Vagina (tissue), 2 donors: ENCODE measurements at regions not wholly inside any gene's neighbourhood (a gene's known extent, or its start where the extent isn't known, plus 50 kb on each side); places are given as distances from the start of the nearest gene placed in this dataset.

Experiments used
- DNase-seq, 2 donors: peaks; one replicate each; pipeline ENCODE4 v3.0.0-alpha.2; 2017; ENCODE audit errors: extremely low spot score in 2 of 2
- H3K27ac ChIP-seq: fragments of 200-600 bp; sonication (generic); one replicate; pipeline ENCODE4 v1.5.1; 2019
- H3K27me3 ChIP-seq: fragments of 200-600 bp; sonication (generic); one replicate; pipeline ENCODE4 v1.5.1; 2019
- H3K36me3 ChIP-seq, 2 donors: fragments of 200-600 bp; sonication (generic); one replicate each; pipeline ENCODE4 v1.5.1; 2017 to 2019
- H3K4me1 ChIP-seq: fragments of 200-600 bp; sonication (generic); one replicate; pipeline ENCODE4 v1.5.1; 2019
- H3K4me3 ChIP-seq, 2 donors: fragments of 200-600 bp; sonication (generic); 1 replicate in 1 of 2; 2 replicates in 1 of 2; pipeline ENCODE4 v1.5.1; 2016 to 2019
- H3K9me3 ChIP-seq: fragments of 200-600 bp; sonication (generic); one replicate; pipeline ENCODE4 v1.5.1; 2019
- POLR2A ChIP-seq, 2 donors: fragments of 450-650 bp; IDR thresholded peaks; one replicate each; pipeline ENCODE4 v1.6.1; 2017; ENCODE audit warnings: antibody characterized with exemption in 2 of 2, mild to moderate bottlenecking in 2 of 2, moderate library complexity in 2 of 2
- POLR2AphosphoS5 ChIP-seq, 2 donors: sonication (generic); formaldehyde crosslinking; IDR thresholded peaks; one replicate each; pipeline ENCODE4 v1.9.0; 2017; ENCODE audit warnings: antibody characterized with exemption in 2 of 2, mild to moderate bottlenecking in 2 of 2, low read depth in 1 of 2; ENCODE audit not compliant: insufficient read depth in 1 of 2
- intact Hi-C: fragments of 100-400 bp; cut with DNase I; formaldehyde crosslinking; loops from one replicate; pipeline ENCODE4 v1.15.1; 2023
- TF ChIP-seq, protein P1 (sequence below), 3 experiments: fragments of 450-650 bp in 2 of 3; fragments of 200-600 bp in 1 of 3; sonication (generic) in 1 of 3; IDR thresholded peaks; one replicate each; pipeline ENCODE4 v1.5.1; 2017 to 2019; ENCODE audit warnings: antibody characterized with exemption in 3 of 3, mild to moderate bottlenecking in 2 of 3, moderate library complexity in 2 of 3

DNA sequence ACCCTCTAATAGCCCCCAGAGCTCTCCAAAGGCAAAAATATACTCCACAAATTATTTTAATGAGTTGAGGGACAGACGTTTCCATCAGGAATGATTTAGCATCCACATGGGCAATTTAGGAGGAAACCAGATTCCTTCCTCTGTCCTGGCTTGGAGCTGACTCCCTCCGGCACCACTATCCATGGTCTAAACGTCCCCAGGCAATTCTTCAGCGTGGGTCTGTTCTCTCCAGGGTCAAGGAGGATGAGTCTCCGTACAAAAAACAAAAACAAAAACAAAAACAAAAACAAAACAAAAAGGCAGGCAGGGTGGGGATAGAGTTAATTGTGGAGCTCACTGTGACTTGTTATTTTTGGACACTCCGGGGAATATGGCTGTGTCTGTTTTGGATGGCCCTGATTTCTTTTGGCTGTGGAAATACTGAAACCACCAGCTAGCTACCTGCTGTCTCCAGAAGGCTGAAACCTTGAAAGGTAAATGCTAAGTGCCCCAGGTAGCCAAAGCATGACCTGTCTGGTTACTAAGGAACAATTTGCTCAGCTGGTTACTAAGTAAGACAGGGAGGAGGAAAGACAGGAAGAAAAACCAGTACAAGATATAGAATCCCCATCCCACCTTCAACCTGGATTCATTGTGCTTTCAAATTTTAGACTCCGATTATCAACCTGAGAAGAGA is 419.1 kb upstream of the LCORL start:
- DNase-seq, result no peak
- TF ChIP-seq, protein P1, sequence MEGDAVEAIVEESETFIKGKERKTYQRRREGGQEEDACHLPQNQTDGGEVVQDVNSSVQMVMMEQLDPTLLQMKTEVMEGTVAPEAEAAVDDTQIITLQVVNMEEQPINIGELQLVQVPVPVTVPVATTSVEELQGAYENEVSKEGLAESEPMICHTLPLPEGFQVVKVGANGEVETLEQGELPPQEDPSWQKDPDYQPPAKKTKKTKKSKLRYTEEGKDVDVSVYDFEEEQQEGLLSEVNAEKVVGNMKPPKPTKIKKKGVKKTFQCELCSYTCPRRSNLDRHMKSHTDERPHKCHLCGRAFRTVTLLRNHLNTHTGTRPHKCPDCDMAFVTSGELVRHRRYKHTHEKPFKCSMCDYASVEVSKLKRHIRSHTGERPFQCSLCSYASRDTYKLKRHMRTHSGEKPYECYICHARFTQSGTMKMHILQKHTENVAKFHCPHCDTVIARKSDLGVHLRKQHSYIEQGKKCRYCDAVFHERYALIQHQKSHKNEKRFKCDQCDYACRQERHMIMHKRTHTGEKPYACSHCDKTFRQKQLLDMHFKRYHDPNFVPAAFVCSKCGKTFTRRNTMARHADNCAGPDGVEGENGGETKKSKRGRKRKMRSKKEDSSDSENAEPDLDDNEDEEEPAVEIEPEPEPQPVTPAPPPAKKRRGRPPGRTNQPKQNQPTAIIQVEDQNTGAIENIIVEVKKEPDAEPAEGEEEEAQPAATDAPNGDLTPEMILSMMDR (IDR thresholded peaks at IDR 0.05), result no peak
- TF ChIP-seq POLR2AphosphoS5 (IDR thresholded peaks at IDR 0.05; ENCODE audit: insufficient read depth in 1 of 2, low read depth in 1 of 2) (no peak), POLR2A (IDR thresholded peaks at IDR 0.05) (no peak)
- Histone ChIP-seq H3K27me3 (no peaks in the 10 kb centered on the region), H3K36me3 (no peaks in the 10 kb centered on the region), H3K4me1 (no peaks in the 10 kb centered on the region), H3K4me3 (no peak overlapping the region), H3K27ac (no peak overlapping the region), H3K9me3 (no peaks in the 10 kb centered on the region)
- intact Hi-C loops, result no loop called here

DNA sequence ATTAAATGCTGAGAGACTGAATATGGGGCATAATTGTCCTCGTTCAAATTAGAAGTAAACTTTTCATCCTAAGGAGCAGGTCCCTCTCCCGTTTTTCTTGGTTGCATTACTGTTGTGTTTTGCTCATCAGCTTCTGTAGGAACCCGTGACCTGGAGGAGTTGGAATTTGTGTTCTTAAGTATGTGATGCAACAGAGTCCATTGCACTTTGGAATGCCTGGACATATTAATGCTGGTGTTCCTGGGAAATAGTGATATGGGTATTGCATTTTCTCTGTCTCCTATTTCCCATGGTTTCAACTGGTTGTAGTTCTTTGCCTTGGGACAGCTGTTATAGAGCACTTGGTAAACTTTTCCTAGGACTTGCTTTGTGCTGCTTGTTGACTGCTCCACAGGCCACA is 417.8 kb upstream of the LCORL start:
- Histone ChIP-seq H3K27me3 (no peaks in the 10 kb centered on the region), H3K4me1 (no peaks in the 10 kb centered on the region), H3K9me3 (no peaks in the 10 kb centered on the region), H3K4me3 (no peak overlapping the region), H3K36me3 (no peaks in the 10 kb centered on the region), H3K27ac (no peak overlapping the region)
- intact Hi-C loops, result no loop called here
- DNase-seq, result no peak
- TF ChIP-seq, protein P1 (IDR thresholded peaks at IDR 0.05), result no peak
- TF ChIP-seq POLR2AphosphoS5 (IDR thresholded peaks at IDR 0.05; ENCODE audit: insufficient read depth in 1 of 2, low read depth in 1 of 2) (no peak), POLR2A (IDR thresholded peaks at IDR 0.05) (no peak)

GRCh38 chr4:18435781-18436180 is 414.2 kb upstream of the LCORL start:
- Histone ChIP-seq H3K36me3 (no peaks in the 10 kb centered on the region), H3K4me3 (no peak overlapping the region), H3K27ac (no peak overlapping the region), H3K4me1 (no peaks in the 10 kb centered on the region), H3K9me3 (no peaks in the 10 kb centered on the region), H3K27me3 (no peaks in the 10 kb centered on the region)
- intact Hi-C loops, result no loop called here
- no peak for DNase-seq
- TF ChIP-seq, protein P1 (IDR thresholded peaks at IDR 0.05), result no peak
- TF ChIP-seq POLR2A (IDR thresholded peaks at IDR 0.05), result no peak
- TF ChIP-seq POLR2AphosphoS5 (IDR thresholded peaks at IDR 0.05; ENCODE audit: insufficient read depth in 1 of 2, low read depth in 1 of 2), result no peak

DNA sequence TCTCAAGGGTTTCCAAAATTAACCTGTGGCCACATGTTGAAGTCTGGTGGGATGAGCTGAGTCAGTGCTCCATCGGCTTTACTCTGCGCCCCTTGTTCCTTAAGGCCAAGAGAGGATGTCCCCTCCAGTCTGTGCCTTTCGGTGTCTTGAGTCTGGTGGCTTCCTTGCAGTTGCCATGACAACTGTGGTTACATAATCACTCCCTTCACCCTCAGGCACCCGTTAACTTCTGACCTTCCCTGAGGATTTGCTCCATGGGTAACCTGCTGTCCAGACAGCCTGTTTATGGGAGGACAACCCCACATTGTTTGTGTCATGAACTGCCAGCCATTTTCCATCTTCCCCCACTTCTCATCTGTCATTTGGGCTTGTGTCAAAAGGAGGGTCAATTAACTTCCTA is 401.1 kb upstream of the LCORL start:
- no peak for TF ChIP-seq POLR2A (IDR thresholded peaks at IDR 0.05)
- TF ChIP-seq POLR2AphosphoS5 (IDR thresholded peaks at IDR 0.05; ENCODE audit: insufficient read depth in 1 of 2, low read depth in 1 of 2), result no peak
- TF ChIP-seq, protein P1 (IDR thresholded peaks at IDR 0.05), result no peak
- Histone ChIP-seq H3K36me3 (no peaks in the 10 kb centered on the region), H3K4me1 (no peaks in the 10 kb centered on the region), H3K4me3 (no peak overlapping the region), H3K27me3 (no peaks in the 10 kb centered on the region), H3K9me3 (no peaks in the 10 kb centered on the region), H3K27ac (no peak overlapping the region)
- DNase-seq, result no peak
- intact Hi-C loops, result no loop called here

GRCh38 chr4:18421519-18421918 is 400.0 kb upstream of the LCORL start:
- Histone ChIP-seq H3K27ac (no peak overlapping the region), H3K9me3 (no peaks in the 10 kb centered on the region), H3K27me3 (no peaks in the 10 kb centered on the region), H3K4me3 (no peak overlapping the region), H3K4me1 (no peaks in the 10 kb centered on the region), H3K36me3 (no peaks in the 10 kb centered on the region)
- no peak for TF ChIP-seq POLR2A (IDR thresholded peaks at IDR 0.05)
- TF ChIP-seq, protein P1 (IDR thresholded peaks at IDR 0.05), result no peak
- TF ChIP-seq POLR2AphosphoS5 (IDR thresholded peaks at IDR 0.05; ENCODE audit: insufficient read depth in 1 of 2, low read depth in 1 of 2), result no peak
- intact Hi-C loops, result no loop called here
- no peak for DNase-seq
